Retinal pigment epithelial cell (primary cell): ENCODE measurements at regions not wholly inside any gene's neighbourhood (a gene's known extent, or its start where the extent isn't known, plus 50 kb on each side); places are given as distances from the start of the nearest gene placed in this dataset.

ENCODE experiments used
- DNase-seq: peaks from one replicate; pipeline ENCODE4 v3.0.0-alpha.2; 2010; ENCODE audit warnings: low read depth
- H3K4me3 ChIP-seq: 2 replicates; pipeline ENCODE4 v1.5.1; 2011; ENCODE audit warnings: mild to moderate bottlenecking, low read length, control low read depth, moderate library complexity
- TF ChIP-seq, protein P1 (sequence below): conservative IDR thresholded peaks from 2 replicates; pipeline ENCODE4 v1.5.1; 2011; ENCODE audit warnings: low read depth, low read length, control low read depth, inconsistent platforms

DNA sequence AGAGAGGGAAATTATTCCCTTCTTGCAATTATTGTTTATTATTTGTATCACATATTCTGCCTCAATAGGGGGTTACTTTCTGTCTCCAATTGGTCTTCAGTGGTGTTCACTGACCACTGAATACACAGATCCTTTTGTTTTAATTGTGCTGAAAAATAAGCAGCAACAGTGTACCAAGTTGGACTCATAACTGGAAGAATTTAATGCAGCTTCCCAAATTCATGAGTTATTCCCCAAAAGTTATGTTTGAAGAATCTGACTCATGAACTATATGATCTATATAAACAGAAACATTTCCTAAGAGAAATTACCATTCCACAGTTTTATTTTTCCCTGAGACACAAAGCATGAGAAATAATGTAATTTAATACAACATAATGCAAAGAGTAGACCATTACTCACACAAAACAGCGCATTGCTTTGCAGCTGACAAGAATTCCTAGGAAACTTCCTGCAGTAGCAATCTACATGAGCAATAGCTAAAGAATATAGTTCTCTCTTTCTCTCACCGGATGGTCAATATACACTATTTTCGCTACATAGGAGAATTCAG, 479.2 kb downstream of the HTR7 start:
- no peak for DNase-seq
- TF ChIP-seq, protein P1, sequence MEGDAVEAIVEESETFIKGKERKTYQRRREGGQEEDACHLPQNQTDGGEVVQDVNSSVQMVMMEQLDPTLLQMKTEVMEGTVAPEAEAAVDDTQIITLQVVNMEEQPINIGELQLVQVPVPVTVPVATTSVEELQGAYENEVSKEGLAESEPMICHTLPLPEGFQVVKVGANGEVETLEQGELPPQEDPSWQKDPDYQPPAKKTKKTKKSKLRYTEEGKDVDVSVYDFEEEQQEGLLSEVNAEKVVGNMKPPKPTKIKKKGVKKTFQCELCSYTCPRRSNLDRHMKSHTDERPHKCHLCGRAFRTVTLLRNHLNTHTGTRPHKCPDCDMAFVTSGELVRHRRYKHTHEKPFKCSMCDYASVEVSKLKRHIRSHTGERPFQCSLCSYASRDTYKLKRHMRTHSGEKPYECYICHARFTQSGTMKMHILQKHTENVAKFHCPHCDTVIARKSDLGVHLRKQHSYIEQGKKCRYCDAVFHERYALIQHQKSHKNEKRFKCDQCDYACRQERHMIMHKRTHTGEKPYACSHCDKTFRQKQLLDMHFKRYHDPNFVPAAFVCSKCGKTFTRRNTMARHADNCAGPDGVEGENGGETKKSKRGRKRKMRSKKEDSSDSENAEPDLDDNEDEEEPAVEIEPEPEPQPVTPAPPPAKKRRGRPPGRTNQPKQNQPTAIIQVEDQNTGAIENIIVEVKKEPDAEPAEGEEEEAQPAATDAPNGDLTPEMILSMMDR: no peak
- H3K4me3 ChIP-seq: no peak overlapping the region

DNA sequence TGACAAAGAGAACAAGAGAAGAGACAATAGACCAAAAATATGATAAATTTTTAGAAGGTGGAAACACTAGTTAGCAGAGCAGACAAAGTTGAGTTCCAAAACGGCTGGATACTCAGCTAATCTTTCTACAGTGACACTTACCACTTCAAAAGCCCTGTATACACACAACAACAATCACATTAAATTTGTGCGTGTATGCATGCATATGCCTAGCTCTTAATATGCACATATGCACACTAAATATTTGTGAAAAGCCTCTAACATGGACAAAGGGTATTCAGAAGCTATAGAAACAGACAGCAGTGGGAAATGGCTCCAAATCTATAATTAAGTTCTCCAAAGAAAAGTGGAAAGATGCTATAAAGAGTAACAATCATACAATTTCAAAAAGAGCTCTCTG, 476.4 kb downstream of the HTR7 start:
- TF ChIP-seq, protein P1: no peak
- H3K4me3 ChIP-seq: no peak overlapping the region
- DNase-seq: no peak

DNA sequence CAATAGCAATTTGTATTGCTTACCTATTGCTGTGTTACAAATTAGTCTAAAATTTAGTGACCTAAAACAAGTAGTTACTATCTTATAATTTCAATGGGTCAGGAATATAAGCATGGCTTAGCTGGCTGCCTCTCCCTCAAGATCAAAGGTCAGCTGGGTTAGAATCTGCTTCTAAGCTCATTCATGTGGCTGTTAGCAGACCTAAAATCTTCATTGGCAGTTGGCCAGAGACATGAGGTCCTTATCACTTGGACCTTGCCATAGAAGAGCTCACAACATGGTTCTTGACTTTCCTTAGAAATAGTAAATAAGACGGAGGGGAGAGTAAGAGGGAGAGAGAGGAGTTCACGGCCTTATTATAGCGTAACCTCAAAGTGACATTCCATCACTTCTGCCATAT, 468.0 kb downstream of the HTR7 start:
- TF ChIP-seq, protein P1: no peak
- DNase-seq: no peak
- H3K4me3 ChIP-seq: no peak overlapping the region

DNA sequence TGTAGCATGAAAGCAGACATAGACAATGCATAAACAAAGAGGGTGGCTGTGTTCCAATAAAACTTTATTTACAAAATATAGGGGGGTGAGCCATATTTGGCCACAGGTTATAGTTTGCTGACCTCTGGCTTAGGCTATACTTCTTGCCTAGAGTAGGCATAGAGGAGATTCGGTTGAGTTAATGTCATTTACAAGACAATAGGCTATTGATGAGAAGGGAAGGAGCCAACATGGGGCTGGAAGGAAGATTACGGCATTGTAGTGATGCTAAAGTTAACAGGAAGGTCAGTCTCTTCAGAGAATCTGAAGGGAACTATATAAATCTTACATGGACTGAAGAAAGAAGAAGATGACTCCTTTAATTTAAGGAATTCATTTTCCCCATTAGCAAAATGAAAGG, 463.5 kb downstream of the HTR7 start:
- TF ChIP-seq, protein P1: no peak
- no peak overlapping the region for H3K4me3 ChIP-seq

DNA sequence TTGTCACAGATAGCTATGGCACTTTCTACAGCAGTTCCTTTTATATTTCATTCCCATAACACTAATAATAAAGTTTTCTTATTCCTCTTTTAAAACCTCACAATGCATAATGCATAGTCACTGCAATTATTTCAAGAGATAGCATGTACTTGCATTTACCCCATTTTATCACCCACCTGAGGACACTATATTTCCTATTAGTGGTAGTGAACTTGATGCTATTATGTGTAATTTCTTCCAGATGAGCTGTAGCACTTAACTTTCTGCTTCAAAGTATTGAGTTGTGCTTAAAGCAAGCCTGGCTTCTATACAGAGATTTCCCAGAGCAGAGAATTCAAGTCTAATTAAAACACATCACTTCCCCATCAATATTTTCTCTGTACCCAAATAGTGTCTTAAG, 461.1 kb downstream of the HTR7 start:
- no peak overlapping the region for H3K4me3 ChIP-seq
- TF ChIP-seq, protein P1: no peak
- no peak for DNase-seq

More for the DNA sequence above, 463.5 kb downstream of the HTR7 start:
- DNase-seq: no peak

DNA sequence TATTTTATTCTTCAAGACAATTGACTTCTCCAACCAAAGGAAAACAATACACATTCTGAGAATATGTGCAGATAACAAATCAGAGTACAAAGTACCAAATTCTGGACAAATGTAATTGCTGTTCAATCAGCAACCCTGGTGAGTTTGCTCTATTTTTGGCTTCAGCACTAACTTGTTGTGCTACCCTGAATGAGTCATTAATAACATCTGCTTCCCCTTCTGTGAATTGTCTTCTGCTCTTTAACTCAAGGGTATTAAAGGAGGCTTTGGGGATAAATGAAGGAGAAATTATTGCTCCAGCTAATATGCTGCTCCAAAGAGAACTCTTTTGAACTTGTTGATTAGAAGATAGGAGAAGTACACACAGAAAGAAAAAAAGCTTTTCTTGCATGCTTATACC, 459.3 kb downstream of the HTR7 start:
- TF ChIP-seq, protein P1: no peak
- no peak for DNase-seq
- H3K4me3 ChIP-seq: no peak overlapping the region

DNA sequence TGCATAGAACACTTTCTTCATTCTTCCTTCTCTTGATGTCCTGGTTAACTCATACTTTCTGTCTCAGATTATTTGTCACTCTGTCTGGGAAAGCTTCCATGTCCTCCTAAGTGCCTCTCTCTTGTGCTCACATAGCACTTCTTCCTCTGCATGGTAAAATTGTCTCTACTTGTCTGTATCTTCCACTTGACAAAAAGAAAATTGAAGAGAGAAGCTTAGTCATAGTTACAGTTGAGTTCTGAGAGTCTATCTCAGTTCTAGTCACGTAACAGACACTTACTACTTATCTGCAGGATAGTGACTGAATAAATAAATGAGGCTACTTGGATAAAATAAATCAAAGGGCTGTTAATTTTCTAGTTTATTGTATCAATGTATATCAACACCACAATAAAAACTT, 458.1 kb downstream of the HTR7 start:
- TF ChIP-seq, protein P1: no peak
- no peak for DNase-seq
- H3K4me3 ChIP-seq: no peak overlapping the region
